ENCODE measurements at regions not wholly inside any gene's neighbourhood (a gene's known extent, or its start where the extent isn't known, plus 50 kb on each side); places are given as distances from the start of the nearest gene placed in this dataset.

- no peaks in the 10 kb centered on the region for H3K4me1 ChIP-seq (ENCODE audit: control insufficient read depth in 1 of 2, insufficient read depth in 2 of 2, low read depth in 1 of 2, low read length in 1 of 2)
- no peaks in the 10 kb centered on the region for H3K36me3 ChIP-seq (replicated peaks in 1 of 2; ENCODE audit: control insufficient read depth in 1 of 2, insufficient read depth in 2 of 2, low read length in 1 of 2)
- H3K27ac ChIP-seq (ENCODE audit: low read depth in 2 of 2, low read length in 1 of 2), result no peak overlapping the region
- H3K27me3 ChIP-seq (ENCODE audit: insufficient read depth), result no peaks in the 10 kb centered on the region
- POLR2A ChIA-PET, result no interaction called here
- H2AFZ ChIP-seq (ENCODE audit: low read depth), result no peak overlapping the region
- no peak overlapping the region for H3K4me3 ChIP-seq (ENCODE audit: low read depth in 2 of 2, low read length in 1 of 2)
- H3K79me2 ChIP-seq (ENCODE audit: insufficient read depth), result no peaks in the 10 kb centered on the region
- H4K20me1 ChIP-seq (ENCODE audit: insufficient read depth), result no peaks in the 10 kb centered on the region
- no peak overlapping the region for H3K4me2 ChIP-seq
- DNase-seq, result no peak
- no peaks in the 10 kb centered on the region for H3F3A ChIP-seq (replicated peaks; ENCODE audit: insufficient read depth)
- CTCF ChIA-PET, result no interaction called here
- WGBS (ENCODE audit: low lambda C conversion rate), result 84% methylated on average over 5 of the region's 5 CpGs
- TF ChIP-seq TEAD4 (IDR thresholded peaks at IDR 0.05; ENCODE audit: borderline replicate concordance, insufficient read depth) (no peak), SMC3 (IDR thresholded peaks at IDR 0.05; ENCODE audit: low read depth, low read length) (no peak), REST (IDR thresholded peaks at IDR 0.05; ENCODE audit: low read depth, low read length) (no peak), NRF1 (IDR thresholded peaks at IDR 0.05; ENCODE audit: low read depth, low read length) (no peak), ELF1 (IDR thresholded peaks at IDR 0.05) (no peak), USF2 (IDR thresholded peaks at IDR 0.05; ENCODE audit: borderline replicate concordance, low read depth, low read length) (no peak)
- H3K9ac ChIP-seq, result no peak overlapping the region
- no peaks in the 10 kb centered on the region for H3K9me2 ChIP-seq
- no peaks in the 10 kb centered on the region for H3K9me3 ChIP-seq
Observed at GRCh38 chr11:92313784-92314183, 89.2 kb downstream of the FAT3 start.

- no peak overlapping the region for H3K27ac ChIP-seq (ENCODE audit: low read depth in 2 of 2, low read length in 1 of 2)
- DNase-seq, result no peak
Observed at GRCh38 chr11:92314499-92314898, 89.9 kb downstream of the FAT3 start.

More at GRCh38 chr11:92314499-92314898, 89.9 kb downstream of the FAT3 start:
- POLR2A ChIA-PET, result no interaction called here
- H2AFZ ChIP-seq (ENCODE audit: low read depth), result no peak overlapping the region
- no peak overlapping the region for H3K4me2 ChIP-seq
- no peaks in the 10 kb centered on the region for H3F3A ChIP-seq (replicated peaks; ENCODE audit: insufficient read depth)
- 25% methylated on average over 1 of the region's 1 CpG for WGBS (ENCODE audit: low lambda C conversion rate)
- no peaks in the 10 kb centered on the region for H4K20me1 ChIP-seq (ENCODE audit: insufficient read depth)
- TF ChIP-seq EZH2phosphoT487 (IDR thresholded peaks at IDR 0.05; ENCODE audit: borderline replicate concordance, low read depth) (no peak), NRF1 (IDR thresholded peaks at IDR 0.05; ENCODE audit: low read depth, low read length) (no peak)
- no peaks in the 10 kb centered on the region for H3K9me2 ChIP-seq
- H3K9ac ChIP-seq, result no peak overlapping the region
- no peaks in the 10 kb centered on the region for H3K36me3 ChIP-seq (replicated peaks in 1 of 2; ENCODE audit: control insufficient read depth in 1 of 2, insufficient read depth in 2 of 2, low read length in 1 of 2)
- no peaks in the 10 kb centered on the region for H3K79me2 ChIP-seq (ENCODE audit: insufficient read depth)
- CTCF ChIA-PET, result no interaction called here
- H3K27me3 ChIP-seq (ENCODE audit: insufficient read depth), result no peaks in the 10 kb centered on the region
- H3K4me1 ChIP-seq (ENCODE audit: control insufficient read depth in 1 of 2, insufficient read depth in 2 of 2, low read depth in 1 of 2, low read length in 1 of 2), result no peaks in the 10 kb centered on the region
- H3K9me3 ChIP-seq, result no peaks in the 10 kb centered on the region
- H3K4me3 ChIP-seq (ENCODE audit: low read depth in 2 of 2, low read length in 1 of 2), result no peak overlapping the region

All from SK-N-SH (cell line).